HFFc6 (cell line): ENCODE measurements at regions not wholly inside any gene's neighbourhood (a gene's known extent, or its start where the extent isn't known, plus 50 kb on each side); places are given as distances from the start of the nearest gene placed in this dataset.

ENCODE experiments used
- DNase-seq: peaks from one replicate; pipeline ENCODE4 v3.0.0-alpha.2; 2018
- H3K27ac Mint-ChIP-seq: 2 replicates; pipeline ENCODE4 v1.8.0; 2020; ENCODE audit warnings: mild to moderate bottlenecking, mixed read lengths
- H3K27me3 Mint-ChIP-seq: 2 replicates; pipeline ENCODE4 v1.8.0; 2021; ENCODE audit warnings: mild to moderate bottlenecking, moderate library complexity, mixed read lengths; ENCODE audit not compliant: insufficient read depth
- H3K36me3 Mint-ChIP-seq: 2 replicates; pipeline ENCODE4 v1.8.0; 2021; ENCODE audit warnings: low read depth, mixed read lengths
- H3K4me1 Mint-ChIP-seq: 2 replicates; pipeline ENCODE4 v1.8.0; 2020; ENCODE audit warnings: low read depth, mixed read lengths
- H3K4me3 Mint-ChIP-seq: 2 replicates; pipeline ENCODE4 v1.8.0; 2020; ENCODE audit warnings: mild to moderate bottlenecking, moderate library complexity, mixed read lengths
- H3K9me3 Mint-ChIP-seq: 2 replicates; pipeline ENCODE4 v1.8.0; 2020; ENCODE audit warnings: mild to moderate bottlenecking, mixed read lengths
- TF ChIP-seq, protein P1 (sequence below): fragments of 200-600 bp; sonication (generic); IDR thresholded peaks from 2 replicates; pipeline ENCODE4 v1.5.0; 2021; ENCODE audit warnings: antibody characterized with exemption, mild to moderate bottlenecking

DNA sequence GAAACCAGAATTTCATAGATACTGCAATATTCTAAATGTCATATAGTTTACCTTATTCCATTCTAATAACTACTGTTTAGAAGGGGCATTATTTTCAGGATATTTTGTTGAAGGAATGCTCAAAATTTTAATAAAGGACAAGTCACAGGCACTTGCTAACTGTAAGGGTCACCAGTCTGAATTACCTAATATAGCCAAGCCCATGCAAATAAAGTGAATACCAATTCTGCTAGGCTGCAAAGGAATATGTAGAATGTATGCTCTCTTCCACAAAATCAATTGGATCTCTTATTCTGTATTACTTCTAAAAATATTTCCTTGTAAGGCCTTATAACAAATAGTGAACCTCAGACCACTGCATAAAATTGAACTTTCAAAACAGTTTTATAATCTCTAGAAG lies 52.3 kb upstream of the FAT4 start:
- Mint-ChIP-seq H3K9me3 (no peaks in the 10 kb centered on the region), H3K4me3 (no peak overlapping the region), H3K4me1 (peaks cover 14% of the 10 kb centered on the region), H3K27me3 (no peaks in the 10 kb centered on the region), H3K27ac (no peak overlapping the region), H3K36me3 (no peaks in the 10 kb centered on the region)
- DNase-seq = no peak
- TF ChIP-seq, protein P1, sequence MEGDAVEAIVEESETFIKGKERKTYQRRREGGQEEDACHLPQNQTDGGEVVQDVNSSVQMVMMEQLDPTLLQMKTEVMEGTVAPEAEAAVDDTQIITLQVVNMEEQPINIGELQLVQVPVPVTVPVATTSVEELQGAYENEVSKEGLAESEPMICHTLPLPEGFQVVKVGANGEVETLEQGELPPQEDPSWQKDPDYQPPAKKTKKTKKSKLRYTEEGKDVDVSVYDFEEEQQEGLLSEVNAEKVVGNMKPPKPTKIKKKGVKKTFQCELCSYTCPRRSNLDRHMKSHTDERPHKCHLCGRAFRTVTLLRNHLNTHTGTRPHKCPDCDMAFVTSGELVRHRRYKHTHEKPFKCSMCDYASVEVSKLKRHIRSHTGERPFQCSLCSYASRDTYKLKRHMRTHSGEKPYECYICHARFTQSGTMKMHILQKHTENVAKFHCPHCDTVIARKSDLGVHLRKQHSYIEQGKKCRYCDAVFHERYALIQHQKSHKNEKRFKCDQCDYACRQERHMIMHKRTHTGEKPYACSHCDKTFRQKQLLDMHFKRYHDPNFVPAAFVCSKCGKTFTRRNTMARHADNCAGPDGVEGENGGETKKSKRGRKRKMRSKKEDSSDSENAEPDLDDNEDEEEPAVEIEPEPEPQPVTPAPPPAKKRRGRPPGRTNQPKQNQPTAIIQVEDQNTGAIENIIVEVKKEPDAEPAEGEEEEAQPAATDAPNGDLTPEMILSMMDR = no peak

DNA sequence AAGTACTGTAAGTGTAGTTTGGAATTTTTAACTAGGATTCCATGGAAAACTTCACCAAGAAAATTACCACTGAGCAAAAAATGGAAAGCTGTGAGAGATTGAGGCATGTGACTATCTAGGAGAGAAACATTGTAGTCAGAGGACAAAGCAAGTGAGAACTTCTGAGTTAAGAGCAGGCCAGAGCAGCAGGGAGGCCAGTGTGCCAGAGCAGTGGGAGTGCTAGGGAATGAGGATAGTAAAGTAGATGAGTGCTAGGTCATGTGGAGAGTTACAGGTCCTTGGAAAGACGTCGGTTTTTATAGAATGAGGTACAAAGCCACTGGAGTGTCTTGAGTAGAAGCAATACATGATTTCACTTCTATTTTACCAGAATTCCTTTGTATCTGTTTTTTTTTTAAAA lies 52.7 kb upstream of the FAT4 start:
- H3K4me1 Mint-ChIP-seq = peaks cover 10% of the 10 kb centered on the region
- no peaks in the 10 kb centered on the region for H3K27me3 Mint-ChIP-seq
- TF ChIP-seq, protein P1 = no peak
- H3K9me3 Mint-ChIP-seq = no peaks in the 10 kb centered on the region
- H3K4me3 Mint-ChIP-seq = no peak overlapping the region
- H3K27ac Mint-ChIP-seq = no peak overlapping the region
- no peak for DNase-seq
- H3K36me3 Mint-ChIP-seq = no peaks in the 10 kb centered on the region

DNA sequence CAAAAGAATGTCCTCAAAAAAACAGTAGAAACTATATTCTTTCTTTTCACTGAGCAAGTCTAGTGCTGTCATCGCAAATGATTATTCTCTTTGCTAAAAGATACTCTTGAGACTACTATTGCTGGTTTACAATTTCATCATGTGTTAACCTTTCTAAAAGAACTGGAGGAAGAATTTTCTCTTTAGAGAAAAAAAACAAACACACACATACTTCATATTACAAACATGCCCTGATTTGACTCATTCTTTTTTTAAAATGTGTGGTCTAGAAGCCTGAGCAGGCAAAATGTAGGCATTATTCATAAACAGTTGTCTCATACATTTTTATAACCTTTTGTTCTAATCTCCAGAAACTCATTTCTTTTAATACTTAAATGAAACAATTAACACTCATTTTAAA lies 60.6 kb upstream of the FAT4 start:
- no peaks in the 10 kb centered on the region for H3K9me3 Mint-ChIP-seq
- no peak overlapping the region for H3K27ac Mint-ChIP-seq
- no peak overlapping the region for H3K4me3 Mint-ChIP-seq
- no peaks in the 10 kb centered on the region for H3K36me3 Mint-ChIP-seq
- TF ChIP-seq, protein P1 = no peak
- H3K4me1 Mint-ChIP-seq = peaks cover 7% of the 10 kb centered on the region
- peak; percentile 37 for DNase-seq
- no peaks in the 10 kb centered on the region for H3K27me3 Mint-ChIP-seq

- no peaks in the 10 kb centered on the region for H3K27me3 Mint-ChIP-seq
These were observed 69.8 kb upstream of the FAT4 start for GRCh38 chr4:125244848-125245450.

GRCh38 chr4:125243789-125244397 lies 70.9 kb upstream of the FAT4 start:
- Mint-ChIP-seq H3K36me3 (no peaks in the 10 kb centered on the region), H3K27me3 (no peaks in the 10 kb centered on the region), H3K4me1 (peaks cover 17% of the 10 kb centered on the region), H3K4me3 (no peak overlapping the region), H3K9me3 (no peaks in the 10 kb centered on the region), H3K27ac (no peak overlapping the region; the same call in 1 of the 2 replicates)
- TF ChIP-seq, protein P1 = no peak
- peak; percentile 0 for DNase-seq

More at GRCh38 chr4:125244848-125245450, 69.8 kb upstream of the FAT4 start:
- H3K36me3 Mint-ChIP-seq = no peaks in the 10 kb centered on the region
- TF ChIP-seq, protein P1 = peak; percentile 78
- no peaks in the 10 kb centered on the region for H3K9me3 Mint-ChIP-seq
- peak; percentile 10 for DNase-seq
- H3K4me1 Mint-ChIP-seq = peaks cover 17% of the 10 kb centered on the region
- H3K4me3 Mint-ChIP-seq = no peak overlapping the region
- H3K27ac Mint-ChIP-seq = no peak overlapping the region
